ENCODE measurements at regions not wholly inside any gene's neighbourhood (a gene's known extent, or its start where the extent isn't known, plus 50 kb on each side); places are given as distances from the start of the nearest gene placed in this dataset.

DNA sequence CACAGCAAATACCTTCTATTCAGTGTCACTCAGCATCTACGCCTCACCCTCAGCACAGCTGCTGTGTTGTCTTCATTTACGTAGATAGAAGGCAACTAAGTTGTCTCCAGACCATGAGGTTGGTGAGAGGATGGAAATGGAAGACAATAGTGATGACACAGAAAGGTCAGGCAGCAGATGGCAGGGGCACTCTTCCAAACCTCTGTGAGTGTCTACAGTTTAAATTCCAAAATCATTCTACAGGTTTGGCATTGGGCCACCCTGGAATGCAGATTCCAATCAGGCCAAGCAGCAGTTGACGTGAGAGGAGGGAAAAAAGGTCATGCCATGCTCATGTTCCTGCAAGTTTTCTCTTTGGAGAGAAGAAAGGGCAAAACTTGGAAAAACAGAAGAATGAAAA is 68.7 kb upstream of the ADAMTSL1 start:
- H3K4me1 ChIP-seq, result no peaks in the 10 kb centered on the region
- no peak overlapping the region for H3K27ac ChIP-seq
- H3K27me3 ChIP-seq, result no peaks in the 10 kb centered on the region
- no peak overlapping the region for H3K4me3 ChIP-seq
- H3K9me3 ChIP-seq, result no peaks in the 10 kb centered on the region
- no peak for DNase-seq (ENCODE audit: low spot score in 2 of 2)
- no peaks in the 10 kb centered on the region for H3K36me3 ChIP-seq
- TF ChIP-seq POLR2A (IDR thresholded peaks at IDR 0.05) (no peak), EP300 (IDR thresholded peaks at IDR 0.05) (no peak)
- TF ChIP-seq, protein P1, sequence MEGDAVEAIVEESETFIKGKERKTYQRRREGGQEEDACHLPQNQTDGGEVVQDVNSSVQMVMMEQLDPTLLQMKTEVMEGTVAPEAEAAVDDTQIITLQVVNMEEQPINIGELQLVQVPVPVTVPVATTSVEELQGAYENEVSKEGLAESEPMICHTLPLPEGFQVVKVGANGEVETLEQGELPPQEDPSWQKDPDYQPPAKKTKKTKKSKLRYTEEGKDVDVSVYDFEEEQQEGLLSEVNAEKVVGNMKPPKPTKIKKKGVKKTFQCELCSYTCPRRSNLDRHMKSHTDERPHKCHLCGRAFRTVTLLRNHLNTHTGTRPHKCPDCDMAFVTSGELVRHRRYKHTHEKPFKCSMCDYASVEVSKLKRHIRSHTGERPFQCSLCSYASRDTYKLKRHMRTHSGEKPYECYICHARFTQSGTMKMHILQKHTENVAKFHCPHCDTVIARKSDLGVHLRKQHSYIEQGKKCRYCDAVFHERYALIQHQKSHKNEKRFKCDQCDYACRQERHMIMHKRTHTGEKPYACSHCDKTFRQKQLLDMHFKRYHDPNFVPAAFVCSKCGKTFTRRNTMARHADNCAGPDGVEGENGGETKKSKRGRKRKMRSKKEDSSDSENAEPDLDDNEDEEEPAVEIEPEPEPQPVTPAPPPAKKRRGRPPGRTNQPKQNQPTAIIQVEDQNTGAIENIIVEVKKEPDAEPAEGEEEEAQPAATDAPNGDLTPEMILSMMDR (IDR thresholded peaks at IDR 0.05), result no peak
- 78 to 85% methylated on average over 3 of the region's 3 CpGs for WGBS, 2 donors

DNA sequence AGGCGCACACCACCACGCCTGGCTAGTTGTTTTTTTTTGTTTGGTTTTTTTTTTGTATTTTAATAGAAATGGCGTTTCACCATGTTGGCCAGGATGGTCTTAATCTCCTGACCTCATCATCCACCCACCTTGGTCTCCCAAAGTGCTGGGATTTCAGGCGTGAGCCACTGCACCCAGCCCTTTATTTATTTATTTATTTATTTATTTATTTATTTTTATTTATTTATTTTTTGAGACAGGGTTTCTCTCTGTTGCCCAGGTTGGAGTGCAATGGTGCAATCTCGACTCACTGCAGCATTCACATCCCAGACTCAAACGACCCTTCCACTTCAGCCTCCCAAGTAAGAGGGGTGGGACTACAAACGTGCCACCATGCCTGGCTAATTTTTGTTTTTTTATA is 63.0 kb upstream of the ADAMTSL1 start:
- no peak overlapping the region for H3K27ac ChIP-seq
- WGBS, 2 donors, result 94 to 95% methylated on average over 7 of the region's 7 CpGs

DNA sequence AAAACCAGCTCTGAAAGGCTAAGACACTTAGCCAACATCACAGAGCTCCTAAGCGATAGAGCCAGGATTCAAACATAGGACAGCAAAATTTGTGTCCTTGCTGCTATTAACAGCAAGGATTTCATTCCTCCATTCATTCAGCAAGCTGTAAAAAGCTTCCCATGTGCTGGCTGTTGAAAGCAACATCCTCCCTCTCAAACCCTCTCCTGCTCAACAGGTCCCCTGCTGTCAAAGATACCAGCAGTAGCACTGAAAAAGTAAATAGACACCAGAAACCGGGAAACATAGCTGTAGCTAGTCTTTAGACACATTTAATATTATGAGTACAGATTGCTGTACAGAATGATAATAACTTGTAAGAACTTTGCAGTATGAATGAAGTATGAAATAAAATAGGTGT is 52.6 kb upstream of the ADAMTSL1 start:
- Histone ChIP-seq H3K4me3 (no peak overlapping the region), H3K4me1 (no peaks in the 10 kb centered on the region), H3K27ac (no peak overlapping the region), H3K27me3 (no peaks in the 10 kb centered on the region), H3K9me3 (no peaks in the 10 kb centered on the region), H3K36me3 (no peaks in the 10 kb centered on the region)
- TF ChIP-seq POLR2A (IDR thresholded peaks at IDR 0.05), result no peak
- TF ChIP-seq, protein P1 (IDR thresholded peaks at IDR 0.05), result no peak
- TF ChIP-seq EP300 (IDR thresholded peaks at IDR 0.05), result no peak
- no peak for DNase-seq (ENCODE audit: low spot score in 2 of 2)
- 70 to 82% methylated on average over 2 of the region's 2 CpGs for WGBS, 2 donors

More for the DNA sequence above, 63.0 kb upstream of the ADAMTSL1 start:
- Histone ChIP-seq H3K36me3 (no peaks in the 10 kb centered on the region), H3K9me3 (no peaks in the 10 kb centered on the region), H3K27me3 (no peaks in the 10 kb centered on the region), H3K4me3 (no peak overlapping the region), H3K4me1 (no peaks in the 10 kb centered on the region)
- TF ChIP-seq EP300 (IDR thresholded peaks at IDR 0.05), result no peak
- TF ChIP-seq, protein P1 (IDR thresholded peaks at IDR 0.05), result no peak
- TF ChIP-seq POLR2A (IDR thresholded peaks at IDR 0.05), result no peak
- no peak for DNase-seq (ENCODE audit: low spot score in 2 of 2)

DNA sequence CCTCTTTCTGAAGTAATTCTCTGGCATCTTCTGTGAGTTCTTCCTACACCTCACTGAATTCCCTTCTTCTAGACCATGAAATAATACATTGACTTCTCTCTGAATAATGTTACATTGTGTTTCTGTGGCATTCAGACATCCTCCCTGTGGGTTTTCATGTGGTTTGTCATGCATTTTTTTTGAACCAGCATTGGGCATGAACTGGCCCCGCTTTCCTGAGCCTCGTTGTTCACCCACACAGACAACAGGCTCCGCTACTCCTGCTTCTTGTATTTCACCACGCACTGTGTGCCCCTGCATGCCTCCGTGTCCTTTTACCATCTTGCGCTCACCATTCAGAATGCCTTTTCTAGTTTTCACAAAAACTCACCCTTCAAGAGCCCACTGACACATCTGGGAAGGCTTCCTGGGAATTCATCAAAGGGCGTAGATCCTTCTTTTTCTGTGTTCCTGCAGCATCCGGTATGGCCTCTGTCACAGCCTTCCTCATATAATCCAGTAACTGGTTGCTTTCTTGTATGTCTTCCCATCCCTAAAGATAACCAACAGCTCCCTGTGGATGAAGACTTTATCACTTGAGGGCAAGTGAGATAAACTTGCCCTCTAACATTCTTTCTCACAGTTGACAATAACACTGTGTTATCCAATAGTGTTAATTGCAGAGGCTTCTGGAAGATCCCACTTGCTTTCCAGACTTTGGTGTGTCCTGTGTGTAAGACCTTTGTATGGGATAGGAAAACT is 51.5 kb upstream of the ADAMTSL1 start:
- Histone ChIP-seq H3K4me1 (peaks cover 0 to 4% (median 0%) of the 10 kb centered on the region in 4 donors), H3K27me3 (no peaks in the 10 kb centered on the region), H3K36me3 (no peaks in the 10 kb centered on the region), H3K9me3 (no peaks in the 10 kb centered on the region), H3K27ac (no peak overlapping the region), H3K4me3 (no peak overlapping the region)
- DNase-seq (ENCODE audit: low spot score in 2 of 2), result no peak
- TF ChIP-seq POLR2A (IDR thresholded peaks at IDR 0.05) (no peak), EP300 (IDR thresholded peaks at IDR 0.05) (no peak)
- TF ChIP-seq, protein P1 (IDR thresholded peaks at IDR 0.05), result no peak
- WGBS, 2 donors, result 88 to 90% methylated on average over 8 of the region's 8 CpGs

DNA sequence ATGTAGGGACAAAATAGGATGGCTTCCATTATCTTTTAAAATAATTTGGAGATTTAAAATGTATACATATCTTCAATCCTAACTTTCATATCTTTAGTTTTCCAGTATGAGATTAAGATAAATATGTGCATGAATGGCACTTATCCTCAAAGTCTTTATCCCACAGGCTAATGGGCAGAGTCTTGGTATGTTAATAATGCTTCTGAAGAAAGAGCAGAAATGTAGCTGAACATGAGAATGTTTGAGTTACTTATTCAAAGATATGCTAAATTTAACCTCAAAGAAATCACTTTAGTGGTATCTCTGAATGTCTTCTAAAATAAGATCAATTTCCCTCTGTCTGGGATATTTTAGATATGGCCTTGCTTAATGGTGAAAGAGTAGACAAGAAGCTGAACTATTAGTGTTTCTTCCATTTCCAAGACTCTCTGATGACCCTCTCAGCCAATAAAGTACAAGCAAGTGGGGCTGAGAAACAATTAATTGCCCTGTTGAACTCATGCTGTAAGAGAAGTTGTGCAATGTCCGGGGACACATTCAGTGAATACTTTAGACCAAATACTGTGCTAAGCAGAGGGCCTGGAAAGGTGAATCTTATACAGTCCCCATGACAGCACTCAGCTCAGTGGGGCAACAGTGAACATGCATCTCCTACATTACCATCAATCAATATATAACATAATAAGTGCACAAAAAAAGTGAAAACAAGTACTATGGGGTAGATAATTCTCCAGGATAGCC is 50.0 kb upstream of the ADAMTSL1 start:
- Histone ChIP-seq H3K4me3 (no peak overlapping the region), H3K36me3 (no peaks in the 10 kb centered on the region), H3K27me3 (no peaks in the 10 kb centered on the region), H3K27ac (no peak overlapping the region), H3K4me1 (peaks cover 0 to 12% (median 0%) of the 10 kb centered on the region in 4 donors), H3K9me3 (no peaks in the 10 kb centered on the region)
- TF ChIP-seq POLR2A (IDR thresholded peaks at IDR 0.05), result no peak
- no peak for TF ChIP-seq EP300 (IDR thresholded peaks at IDR 0.05)
- TF ChIP-seq, protein P1 (IDR thresholded peaks at IDR 0.05), result no peak
- no peak for DNase-seq (ENCODE audit: low spot score in 2 of 2)
- 44 to 45% methylated on average over 1 of the region's 1 CpG for WGBS, 2 donors

Measured in tibial nerve (tissue), 4 donors.